Panc1 (cell line): ENCODE measurements at regions not wholly inside any gene's neighbourhood (a gene's known extent, or its start where the extent isn't known, plus 50 kb on each side); places are given as distances from the start of the nearest gene placed in this dataset.

ENCODE experiments used
- POLR2AphosphoS5 ChIP-seq: IDR thresholded peaks from 2 replicates; pipeline ENCODE4 v1.6.1; 2012; ENCODE audit warnings: mild to moderate bottlenecking, low read depth, low read length, moderate library complexity
- SIN3A ChIP-seq: IDR thresholded peaks from 2 replicates; pipeline ENCODE4 v1.6.1; 2012; ENCODE audit warnings: low read depth, mild to moderate bottlenecking, low read length, moderate library complexity, borderline replicate concordance; ENCODE audit not compliant: insufficient read depth
- TCF7L2 ChIP-seq: IDR thresholded peaks from 2 replicates; pipeline ENCODE4 v1.6.1; 2011; ENCODE audit warnings: mild to moderate bottlenecking, low read depth, low read length, inconsistent platforms
- TF ChIP-seq, protein P1 (sequence below): fragments of 450-650 bp; IDR thresholded peaks from 2 replicates; pipeline ENCODE4 v1.5.1; 2017; ENCODE audit warnings: mild to moderate bottlenecking

DNA sequence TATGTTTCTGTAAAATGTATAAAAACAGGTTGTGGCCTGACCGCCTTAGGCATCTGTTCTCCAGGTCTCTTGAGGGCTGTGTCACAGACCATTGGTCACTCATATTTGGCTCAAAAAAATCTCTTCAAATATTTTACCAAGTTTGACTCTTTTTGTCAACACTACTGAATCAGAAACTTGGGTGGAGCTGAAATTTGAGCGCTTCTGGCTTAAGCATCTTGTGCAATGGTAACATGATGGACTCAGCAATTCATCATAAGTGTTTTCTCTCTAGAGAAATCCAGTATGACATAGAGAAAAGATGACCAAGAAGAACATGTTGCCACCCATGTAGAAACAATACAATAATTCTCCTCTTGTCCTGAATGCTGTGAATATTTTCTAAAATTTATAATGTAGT lies 387.9 kb downstream of the MAT2B start:
- TF ChIP-seq, protein P1, sequence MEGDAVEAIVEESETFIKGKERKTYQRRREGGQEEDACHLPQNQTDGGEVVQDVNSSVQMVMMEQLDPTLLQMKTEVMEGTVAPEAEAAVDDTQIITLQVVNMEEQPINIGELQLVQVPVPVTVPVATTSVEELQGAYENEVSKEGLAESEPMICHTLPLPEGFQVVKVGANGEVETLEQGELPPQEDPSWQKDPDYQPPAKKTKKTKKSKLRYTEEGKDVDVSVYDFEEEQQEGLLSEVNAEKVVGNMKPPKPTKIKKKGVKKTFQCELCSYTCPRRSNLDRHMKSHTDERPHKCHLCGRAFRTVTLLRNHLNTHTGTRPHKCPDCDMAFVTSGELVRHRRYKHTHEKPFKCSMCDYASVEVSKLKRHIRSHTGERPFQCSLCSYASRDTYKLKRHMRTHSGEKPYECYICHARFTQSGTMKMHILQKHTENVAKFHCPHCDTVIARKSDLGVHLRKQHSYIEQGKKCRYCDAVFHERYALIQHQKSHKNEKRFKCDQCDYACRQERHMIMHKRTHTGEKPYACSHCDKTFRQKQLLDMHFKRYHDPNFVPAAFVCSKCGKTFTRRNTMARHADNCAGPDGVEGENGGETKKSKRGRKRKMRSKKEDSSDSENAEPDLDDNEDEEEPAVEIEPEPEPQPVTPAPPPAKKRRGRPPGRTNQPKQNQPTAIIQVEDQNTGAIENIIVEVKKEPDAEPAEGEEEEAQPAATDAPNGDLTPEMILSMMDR: no peak
- no peak for TF ChIP-seq TCF7L2
- no peak for TF ChIP-seq POLR2AphosphoS5
- TF ChIP-seq SIN3A: no peak
